Ovary (tissue), 7 donors: ENCODE measurements at regions not wholly inside any gene's neighbourhood (a gene's known extent, or its start where the extent isn't known, plus 50 kb on each side); places are given as distances from the start of the nearest gene placed in this dataset.

Source experiments
- DNase-seq, 5 donors: peaks; one replicate each; pipeline ENCODE4 v3.0.0-alpha.2; 2019 to 2020
- H3K27ac ChIP-seq, 2 donors: fragments of 200-600 bp; one replicate each; pipeline versions ENCODE4 v1.5.1 to v1.8.0; 2019 to 2022
- H3K27me3 ChIP-seq: fragments of 200-600 bp; one replicate; pipeline ENCODE4 v1.8.0; 2022
- H3K36me3 ChIP-seq: fragments of 200-600 bp; sonication (generic); one replicate; pipeline ENCODE4 v1.5.1; 2019
- H3K4me1 ChIP-seq: one replicate; pipeline ENCODE4 v1.8.1; 2013; ENCODE audit warnings: mild to moderate bottlenecking, moderate library complexity; ENCODE audit not compliant: insufficient read depth
- H3K4me3 ChIP-seq: fragments of 200-600 bp; sonication (generic); one replicate; pipeline ENCODE4 v1.5.1; 2017
- H3K9me3 ChIP-seq, 2 donors: fragments of 200-600 bp in 1 of 2; sonication (generic) in 1 of 2; one replicate each; pipeline versions ENCODE4 v1.5.1 to v1.8.1; 2013 to 2019; ENCODE audit warnings: mild to moderate bottlenecking in 1 of 2, moderate library complexity in 1 of 2
- EP300 ChIP-seq: sonication (generic); formaldehyde crosslinking; IDR thresholded peaks from one replicate; pipeline ENCODE4 v1.6.1; 2017; ENCODE audit warnings: antibody characterized with exemption
- POLR2A ChIP-seq: fragments of 450-650 bp; IDR thresholded peaks from one replicate; pipeline ENCODE4 v1.6.1; 2017; ENCODE audit warnings: antibody characterized with exemption, mild to moderate bottlenecking, moderate library complexity
- WGBS, 3 donors: extraction: QIAGEN DNeasy Blood & Tissue Kit in 1 of 3; methylation state at CpG; one replicate each; pipeline versions ENCODE4 v1.1.5 to v1.1.7; 2013 to 2017; 5-methylcytosine and 5-hydroxymethylcytosine counted together
- intact Hi-C, 4 donors: fragments of 100-400 bp; cut with DNase I; formaldehyde crosslinking; loops; one replicate each; pipeline versions ENCODE4 v1.11.0 to v1.15.1; 2022 to 2023
- TF ChIP-seq, protein P1 (sequence below), 3 donors: fragments of 450-650 bp in 2 of 3; fragments of 200-600 bp in 1 of 3; IDR thresholded peaks; one replicate each; pipeline versions ENCODE4 v1.5.1 to v1.8.0; 2016 to 2022; ENCODE audit warnings: antibody characterized with exemption in 3 of 3, mild to moderate bottlenecking in 1 of 3
- donor health status: DM: no; HTN: no; CAD: no; lungs with moderate emphysema.
- donor health status: DM: no; HTN: no; CAD: no.
- donor health status: Bipolar disorder and iron deficiency.
- donor health status: DM: no; HTN: no; CAD: no.
- donor health status: DM: yes; HTN: yes; CAD: no.

GRCh38 chr4:112946127-112946526, 103.3 kb upstream of the ANK2 start:
- TF ChIP-seq, protein P1, sequence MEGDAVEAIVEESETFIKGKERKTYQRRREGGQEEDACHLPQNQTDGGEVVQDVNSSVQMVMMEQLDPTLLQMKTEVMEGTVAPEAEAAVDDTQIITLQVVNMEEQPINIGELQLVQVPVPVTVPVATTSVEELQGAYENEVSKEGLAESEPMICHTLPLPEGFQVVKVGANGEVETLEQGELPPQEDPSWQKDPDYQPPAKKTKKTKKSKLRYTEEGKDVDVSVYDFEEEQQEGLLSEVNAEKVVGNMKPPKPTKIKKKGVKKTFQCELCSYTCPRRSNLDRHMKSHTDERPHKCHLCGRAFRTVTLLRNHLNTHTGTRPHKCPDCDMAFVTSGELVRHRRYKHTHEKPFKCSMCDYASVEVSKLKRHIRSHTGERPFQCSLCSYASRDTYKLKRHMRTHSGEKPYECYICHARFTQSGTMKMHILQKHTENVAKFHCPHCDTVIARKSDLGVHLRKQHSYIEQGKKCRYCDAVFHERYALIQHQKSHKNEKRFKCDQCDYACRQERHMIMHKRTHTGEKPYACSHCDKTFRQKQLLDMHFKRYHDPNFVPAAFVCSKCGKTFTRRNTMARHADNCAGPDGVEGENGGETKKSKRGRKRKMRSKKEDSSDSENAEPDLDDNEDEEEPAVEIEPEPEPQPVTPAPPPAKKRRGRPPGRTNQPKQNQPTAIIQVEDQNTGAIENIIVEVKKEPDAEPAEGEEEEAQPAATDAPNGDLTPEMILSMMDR (IDR thresholded peaks at IDR 0.05) = no peak
- no peak for TF ChIP-seq EP300
- no peak for TF ChIP-seq POLR2A
- intact Hi-C loops = loop anchor here in 1 of 4 donors (10.0 kb wide), 1 partner anchor 311 kb away; the partner anchor contains the start of genes LARP7 and ZGRF1
- H3K27me3 ChIP-seq = no peaks in the 10 kb centered on the region
- no peaks in the 10 kb centered on the region for H3K9me3 ChIP-seq
- H3K36me3 ChIP-seq = no peaks in the 10 kb centered on the region
- H3K27ac ChIP-seq = no peak overlapping the region
- H3K4me3 ChIP-seq = no peak overlapping the region
- H3K4me1 ChIP-seq = no peaks in the 10 kb centered on the region
- no peak for DNase-seq
- 70 to 79% (median 78%) methylated on average over 7 of the region's 7 CpGs for WGBS, 3 donors

DNA sequence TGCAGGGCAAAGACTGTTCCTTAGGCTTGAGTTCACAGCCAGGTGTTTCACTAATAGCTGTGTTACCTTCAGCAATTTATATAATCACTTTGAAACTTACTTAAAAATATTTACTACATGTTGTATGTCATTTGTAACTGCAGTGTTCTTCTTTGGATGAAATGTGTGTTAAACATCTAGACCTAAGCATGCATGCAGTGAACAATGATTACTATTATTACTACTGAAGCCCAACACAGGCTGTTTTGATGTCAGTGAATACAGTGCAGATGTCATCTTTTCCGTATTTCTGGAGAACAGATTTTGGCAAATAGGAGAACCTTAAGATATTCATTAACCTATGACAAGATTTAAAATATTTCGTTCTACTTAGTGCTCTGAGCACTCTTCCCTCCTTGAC, 101.8 kb upstream of the ANK2 start:
- TF ChIP-seq POLR2A = no peak
- TF ChIP-seq, protein P1 (IDR thresholded peaks at IDR 0.05) = no peak
- TF ChIP-seq EP300 = no peak
- H3K9me3 ChIP-seq = no peaks in the 10 kb centered on the region
- no peak for DNase-seq
- H3K4me1 ChIP-seq = no peaks in the 10 kb centered on the region
- no peaks in the 10 kb centered on the region for H3K27me3 ChIP-seq
- 66 to 73% (median 71%) methylated on average over 2 of the region's 2 CpGs for whole genome bisulfite sequencing, 3 donors
- no peaks in the 10 kb centered on the region for H3K36me3 ChIP-seq
- H3K4me3 ChIP-seq = no peak overlapping the region
- intact Hi-C loops = loop anchor here in 1 of 4 donors (10.0 kb wide), 1 partner anchor 313 kb away; the partner anchor contains the start of genes LARP7 and ZGRF1
- no peak overlapping the region for H3K27ac ChIP-seq

DNA sequence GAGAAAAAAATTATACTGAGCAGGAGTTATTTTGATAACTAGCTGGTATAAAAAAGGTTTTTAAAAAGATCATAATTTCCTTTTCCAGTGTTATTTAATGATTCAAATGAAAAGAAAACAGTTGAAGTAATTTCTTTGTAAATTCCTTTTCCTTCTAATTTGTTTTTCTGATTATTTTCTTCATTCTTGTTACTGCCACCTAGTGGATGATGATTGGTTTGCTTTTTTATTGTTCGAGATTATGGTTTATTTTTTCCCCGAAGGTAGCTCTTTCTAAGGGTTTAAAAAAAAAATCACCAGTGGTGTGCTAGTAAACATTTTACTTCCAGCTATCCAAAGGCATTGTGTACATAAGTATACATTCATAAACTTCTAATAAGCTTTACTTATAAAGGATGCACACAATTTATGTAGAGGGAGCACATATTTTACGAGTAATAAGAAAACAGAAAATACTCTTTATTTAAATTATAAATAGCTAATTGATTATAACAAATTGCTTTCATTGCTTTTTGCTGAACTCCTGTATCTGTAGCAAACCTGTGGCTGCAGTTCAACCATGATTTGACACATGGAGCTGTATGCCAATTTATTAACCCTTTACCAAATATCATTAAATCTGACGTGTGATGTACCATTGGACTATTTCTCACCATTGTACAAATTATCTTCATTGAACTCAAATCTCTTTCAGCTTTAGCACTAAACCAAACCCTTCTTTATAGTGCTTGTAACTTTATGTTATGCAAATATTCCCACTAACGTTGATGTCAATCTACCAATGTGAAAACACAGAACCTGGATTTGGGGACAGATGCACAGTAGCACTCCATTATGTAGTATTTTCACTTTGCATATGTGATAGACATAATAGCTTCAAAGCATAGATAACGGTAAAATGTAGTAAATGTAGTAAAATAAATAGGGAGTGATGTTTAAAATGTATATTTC, 97.8 kb upstream of the ANK2 start:
- DNase-seq = no peak
- Histone ChIP-seq H3K4me1 (no peaks in the 10 kb centered on the region), H3K36me3 (no peaks in the 10 kb centered on the region), H3K9me3 (no peaks in the 10 kb centered on the region), H3K4me3 (no peak overlapping the region), H3K27ac (no peak overlapping the region), H3K27me3 (no peaks in the 10 kb centered on the region)
- WGBS, 3 donors = 51 to 58% (median 57%) methylated on average over 6 of the region's 6 CpGs
- TF ChIP-seq, protein P1 (IDR thresholded peaks at IDR 0.05) = peak in 1 of 3 donors; percentile 33
- no peak for TF ChIP-seq EP300
- intact Hi-C loops = loop anchor here in 1 of 4 donors (5.0 kb wide), 1 partner anchor 739 kb away; no protein-coding TSS in a partner anchor

DNA sequence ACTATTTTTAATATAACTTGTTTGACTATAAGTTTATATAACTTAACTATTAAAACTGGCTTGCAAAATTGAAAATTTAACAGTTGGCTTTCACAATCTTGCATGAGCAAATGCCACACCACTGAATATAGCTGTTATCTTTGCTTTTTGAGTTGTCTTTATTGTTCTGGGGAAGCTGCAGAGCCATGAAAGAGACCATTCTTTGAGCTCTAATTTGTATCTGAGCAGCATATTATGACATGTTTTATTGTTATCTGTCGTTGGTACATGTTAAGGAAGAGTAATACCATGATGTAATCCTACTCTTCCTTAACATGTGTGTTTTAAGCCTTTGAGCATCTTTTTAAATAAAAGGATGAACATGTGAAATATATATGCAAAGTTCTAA, 97.1 kb upstream of the ANK2 start:
- WGBS, 3 donors = 54 to 74% (median 57%) methylated on average over 1 of the region's 1 CpG
- H3K27ac ChIP-seq = no peak overlapping the region
- H3K27me3 ChIP-seq = no peaks in the 10 kb centered on the region
- no peaks in the 10 kb centered on the region for H3K4me1 ChIP-seq
- H3K36me3 ChIP-seq = no peaks in the 10 kb centered on the region
- no peak for DNase-seq
- no peak overlapping the region for H3K4me3 ChIP-seq
- intact Hi-C loops = loop anchor here in 1 of 4 donors (5.0 kb wide), 1 partner anchor 740 kb away; no protein-coding TSS in a partner anchor
- H3K9me3 ChIP-seq = no peaks in the 10 kb centered on the region
- TF ChIP-seq, protein P1 (IDR thresholded peaks at IDR 0.05) = no peak
- TF ChIP-seq EP300 (no peak), POLR2A (no peak)
